Trophoblast cell (in vitro differentiated cells and primary cell): ENCODE measurements at regions not wholly inside any gene's neighbourhood (a gene's known extent, or its start where the extent isn't known, plus 50 kb on each side); places are given as distances from the start of the nearest gene placed in this dataset.
"Not testable (repeated sequence)": the region's sequence is repeated elsewhere in the genome, so short reads cannot be mapped to it uniquely, and the experiment has no call there.

ENCODE experiments used
- DNase-seq, 2 donors: peaks; one replicate each; pipeline ENCODE4 v3.0.0-alpha.2; 2016
- H2AFZ ChIP-seq: 2 replicates; pipeline ENCODE4 v1.6.1; 2013; ENCODE audit warnings: low read length, moderate library complexity, mild to moderate bottlenecking; ENCODE audit not compliant: insufficient read depth, poor library complexity
- H2AK5ac ChIP-seq: 2 replicates; pipeline ENCODE4 v1.6.1; 2013; ENCODE audit warnings: mild to moderate bottlenecking, low read length
- H2BK120ac ChIP-seq: 2 replicates; pipeline ENCODE4 v1.6.1; 2013; ENCODE audit warnings: low read length, mild to moderate bottlenecking, moderate library complexity; ENCODE audit not compliant: insufficient read depth, poor library complexity
- H2BK12ac ChIP-seq: 2 replicates; pipeline ENCODE4 v1.6.1; 2013; ENCODE audit warnings: mild to moderate bottlenecking, low read length, moderate library complexity
- H2BK5ac ChIP-seq: 2 replicates; pipeline ENCODE4 v1.6.1; 2013; ENCODE audit warnings: low read length, low read depth, moderate library complexity, mild to moderate bottlenecking; ENCODE audit not compliant: poor library complexity
- H3K14ac ChIP-seq: 2 replicates; pipeline ENCODE4 v1.6.1; 2013; ENCODE audit warnings: mild to moderate bottlenecking, low read length
- H3K18ac ChIP-seq: 2 replicates; pipeline ENCODE4 v1.6.1; 2013; ENCODE audit warnings: mild to moderate bottlenecking, low read length
- H3K23ac ChIP-seq: 2 replicates; pipeline ENCODE4 v1.6.1; 2013; ENCODE audit warnings: low read length
- H3K27ac ChIP-seq: 2 replicates; pipeline ENCODE4 v1.5.1; 2013; ENCODE audit warnings: low read depth, mild to moderate bottlenecking, inconsistent platforms, low read length, moderate library complexity
- H3K27me3 ChIP-seq: 2 replicates; pipeline ENCODE4 v1.6.1; 2013; ENCODE audit warnings: inconsistent platforms, mild to moderate bottlenecking, low read length, moderate library complexity; ENCODE audit not compliant: insufficient read depth
- H3K36me3 ChIP-seq, 2 experiments: 1 replicate in 1 of 2; 2 replicates in 1 of 2; pipeline ENCODE4 v1.6.1; 2013; ENCODE audit warnings: low read length in 2 of 2, mild to moderate bottlenecking in 2 of 2, moderate library complexity in 1 of 2; ENCODE audit not compliant: insufficient read depth in 2 of 2, control insufficient read depth in 1 of 2
- H3K4ac ChIP-seq: 2 replicates; pipeline ENCODE4 v1.6.1; 2013; ENCODE audit warnings: low read depth, mild to moderate bottlenecking, low read length, moderate library complexity
- H3K4me1 ChIP-seq, 2 experiments: 1 replicate in 1 of 2; 2 replicates in 1 of 2; pipeline ENCODE4 v1.6.1; 2013; ENCODE audit warnings: low read length in 2 of 2, mild to moderate bottlenecking in 2 of 2, moderate library complexity in 1 of 2; ENCODE audit not compliant: insufficient read depth in 2 of 2, control insufficient read depth in 1 of 2
- H3K4me2 ChIP-seq: 2 replicates; pipeline ENCODE4 v1.6.1; 2013; ENCODE audit warnings: inconsistent platforms, mild to moderate bottlenecking, low read length, moderate library complexity
- H3K4me3 ChIP-seq: 2 replicates; pipeline ENCODE4 v1.5.1; 2013; ENCODE audit warnings: mild to moderate bottlenecking, low read depth, low read length, inconsistent platforms
- H3K79me1 ChIP-seq: one replicate; pipeline ENCODE4 v1.6.1; 2013; ENCODE audit warnings: low read length
- H3K79me2 ChIP-seq: 2 replicates; pipeline ENCODE4 v1.6.1; 2013; ENCODE audit warnings: low read length, mild to moderate bottlenecking; ENCODE audit not compliant: control insufficient read depth, insufficient read depth, poor library complexity
- H3K9ac ChIP-seq: 2 replicates; pipeline ENCODE4 v1.6.1; 2013; ENCODE audit warnings: mild to moderate bottlenecking, low read length
- H3K9me3 ChIP-seq: 2 replicates; pipeline ENCODE4 v1.6.1; 2013; ENCODE audit warnings: low read depth, mild to moderate bottlenecking, control low read depth, inconsistent platforms, low read length; ENCODE audit not compliant: insufficient read depth
- H4K12ac ChIP-seq: 2 replicates; pipeline ENCODE4 v1.6.1; 2013; ENCODE audit warnings: low read depth, mild to moderate bottlenecking, low read length, moderate library complexity
- H4K8ac ChIP-seq: 2 replicates; pipeline ENCODE4 v1.6.1; 2013; ENCODE audit warnings: low read depth, mild to moderate bottlenecking, low read length, moderate library complexity
- H4K91ac ChIP-seq: one replicate; pipeline ENCODE4 v1.6.1; 2013; ENCODE audit warnings: low read depth, mild to moderate bottlenecking, low read length, moderate library complexity
- WGBS: extraction: QIAGEN DNeasy Blood & Tissue Kit; methylation state at CpG from one replicate; pipeline ENCODE4 v1.1.7; 2013; ENCODE audit warnings: missing lambda C conversion rate; ENCODE audit not compliant: insufficient read length, insufficient coverage; ENCODE audit errors: extremely low coverage; 5-methylcytosine and 5-hydroxymethylcytosine counted together

- no peak overlapping the region for H3K4me3 ChIP-seq
- no peak overlapping the region for H2AK5ac ChIP-seq
- H3K27me3 ChIP-seq, result no peaks in the 10 kb centered on the region
- no peak overlapping the region for H2BK120ac ChIP-seq
- H4K91ac ChIP-seq, result no peak overlapping the region
- DNase-seq, result no peak
- H4K12ac ChIP-seq, result no peak overlapping the region
- H3K14ac ChIP-seq, result no peak overlapping the region
- no peak overlapping the region for H3K4ac ChIP-seq
- H3K18ac ChIP-seq, result no peak overlapping the region
- H3K23ac ChIP-seq, result no peak overlapping the region
- H3K27ac ChIP-seq, result no peak overlapping the region
- H3K9ac ChIP-seq, result no peak overlapping the region
- H4K8ac ChIP-seq, result no peak overlapping the region
- H3K79me2 ChIP-seq, result no peaks in the 10 kb centered on the region
- H3K4me1 ChIP-seq, result no peaks in the 10 kb centered on the region
- H3K79me1 ChIP-seq, result no peaks in the 10 kb centered on the region
- no peak overlapping the region for H2BK12ac ChIP-seq
- H3K36me3 ChIP-seq, result no peaks in the 10 kb centered on the region
- H3K9me3 ChIP-seq, result peaks cover 3% of the 10 kb centered on the region
- H2BK5ac ChIP-seq, result no peak overlapping the region
- no CpG with 5 or more reads among the region's 1 CpG for WGBS
- H2AFZ ChIP-seq, result no peak overlapping the region
- no peak overlapping the region for H3K4me2 ChIP-seq
These were observed 161.5 kb downstream of the CENPF start for GRCh38 chr1:214764502-214764901.

- no peak overlapping the region for H3K4me3 ChIP-seq
- H4K12ac ChIP-seq, result no peak overlapping the region
- no peak overlapping the region for H2BK12ac ChIP-seq
- no peaks in the 10 kb centered on the region for H3K9me3 ChIP-seq
- no peak overlapping the region for H4K91ac ChIP-seq
- no peaks in the 10 kb centered on the region for H3K4me1 ChIP-seq
- H3K27me3 ChIP-seq, result no peaks in the 10 kb centered on the region
- no peak overlapping the region for H2AK5ac ChIP-seq
- no peak overlapping the region for H3K23ac ChIP-seq
- H3K79me2 ChIP-seq, result no peaks in the 10 kb centered on the region
- H3K18ac ChIP-seq, result no peak overlapping the region
- H2BK5ac ChIP-seq, result no peak overlapping the region
- no peak overlapping the region for H3K27ac ChIP-seq
- H2AFZ ChIP-seq, result no peak overlapping the region
- no peaks in the 10 kb centered on the region for H3K36me3 ChIP-seq
- no peaks in the 10 kb centered on the region for H3K79me1 ChIP-seq
- H4K8ac ChIP-seq, result no peak overlapping the region
- no peak overlapping the region for H3K4me2 ChIP-seq
- no peak overlapping the region for H3K14ac ChIP-seq
- no peak overlapping the region for H2BK120ac ChIP-seq
- DNase-seq, result no peak
- H3K9ac ChIP-seq, result no peak overlapping the region
- no peak overlapping the region for H3K4ac ChIP-seq
These were observed 164.2 kb downstream of the CENPF start for GRCh38 chr1:214767221-214767620.

- not testable (repeated sequence) for H3K9ac ChIP-seq, H3K4me1 ChIP-seq, H3K79me1 ChIP-seq, H3K36me3 ChIP-seq, H2AFZ ChIP-seq, H2BK12ac ChIP-seq, H3K23ac ChIP-seq, H3K18ac ChIP-seq, H3K4ac ChIP-seq, DNase-seq, H3K79me2 ChIP-seq, H3K4me2 ChIP-seq, H3K9me3 ChIP-seq, H4K12ac ChIP-seq, H4K91ac ChIP-seq, H2BK120ac ChIP-seq, H3K27ac ChIP-seq, H3K27me3 ChIP-seq, H4K8ac ChIP-seq, H2AK5ac ChIP-seq, H3K4me3 ChIP-seq, H3K14ac ChIP-seq, H2BK5ac ChIP-seq
These were observed 166.7 kb downstream of the CENPF start for GRCh38 chr1:214769666-214770065.

- Histone ChIP-seq H3K36me3 (no peaks in the 10 kb centered on the region), H3K27me3 (no peaks in the 10 kb centered on the region), H3K18ac (no peak overlapping the region), H3K4me3 (no peak overlapping the region), H3K9ac (no peak overlapping the region), H3K14ac (no peak overlapping the region), H3K23ac (no peak overlapping the region), H3K9me3 (no peaks in the 10 kb centered on the region), H2AK5ac (no peak overlapping the region), H4K8ac (no peak overlapping the region), H3K27ac (no peak overlapping the region), H3K4me2 (no peak overlapping the region), H3K4me1 (no peaks in the 10 kb centered on the region), H3K79me1 (no peaks in the 10 kb centered on the region), H2BK12ac (no peak overlapping the region), H3K79me2 (no peaks in the 10 kb centered on the region), H2AFZ (no peak overlapping the region), H4K91ac (no peak overlapping the region), H3K4ac (no peak overlapping the region), H2BK120ac (no peak overlapping the region), H2BK5ac (no peak overlapping the region), H4K12ac (no peak overlapping the region)
- WGBS, result no CpG with 5 or more reads among the region's 3 CpGs
- DNase-seq, result no peak
These were observed 174.4 kb downstream of the CENPF start for GRCh38 chr1:214777364-214777763.

- H3K14ac ChIP-seq, result no peak overlapping the region
- no peaks in the 10 kb centered on the region for H3K27me3 ChIP-seq
- H3K18ac ChIP-seq, result no peak overlapping the region
- no peak overlapping the region for H2AK5ac ChIP-seq
- H2BK5ac ChIP-seq, result no peak overlapping the region
- H3K4me1 ChIP-seq, result no peaks in the 10 kb centered on the region
- no peak overlapping the region for H2AFZ ChIP-seq
- H3K27ac ChIP-seq, result no peak overlapping the region
- H3K4ac ChIP-seq, result no peak overlapping the region
- no peak overlapping the region for H4K12ac ChIP-seq
- H3K4me3 ChIP-seq, result no peak overlapping the region
- H4K91ac ChIP-seq, result no peak overlapping the region
- H3K23ac ChIP-seq, result no peak overlapping the region
- no peaks in the 10 kb centered on the region for H3K79me2 ChIP-seq
- H2BK12ac ChIP-seq, result no peak overlapping the region
- H3K79me1 ChIP-seq, result no peaks in the 10 kb centered on the region
- WGBS, result no CpG with 5 or more reads among the region's 1 CpG
- H3K9ac ChIP-seq, result no peak overlapping the region
- no peak overlapping the region for H3K4me2 ChIP-seq
- no peaks in the 10 kb centered on the region for H3K9me3 ChIP-seq
- H4K8ac ChIP-seq, result no peak overlapping the region
- peak; percentile 1 to 65 for DNase-seq
- no peaks in the 10 kb centered on the region for H3K36me3 ChIP-seq
- H2BK120ac ChIP-seq, result no peak overlapping the region
These were observed 189.0 kb downstream of the CENPF start for GRCh38 chr1:214791961-214792360.
